CD4-positive, alpha-beta T cell treated with Interleukin-21 for 1 hour (primary cell): ENCODE measurements at regions not wholly inside any gene's neighbourhood (a gene's known extent, or its start where the extent isn't known, plus 50 kb on each side); places are given as distances from the start of the nearest gene placed in this dataset.
"Not testable (repeated sequence)": the region's sequence is repeated elsewhere in the genome, so short reads cannot be mapped to it uniquely, and the experiment has no call there.

Source experiments
- DNase-seq: peaks from one replicate; pipeline ENCODE4 v3.0.0-alpha.2; 2020

- DNase-seq, result no peak
Measured at GRCh38 chr4:59748433-59748832, 1451.7 kb upstream of the ADGRL3 start.

DNA sequence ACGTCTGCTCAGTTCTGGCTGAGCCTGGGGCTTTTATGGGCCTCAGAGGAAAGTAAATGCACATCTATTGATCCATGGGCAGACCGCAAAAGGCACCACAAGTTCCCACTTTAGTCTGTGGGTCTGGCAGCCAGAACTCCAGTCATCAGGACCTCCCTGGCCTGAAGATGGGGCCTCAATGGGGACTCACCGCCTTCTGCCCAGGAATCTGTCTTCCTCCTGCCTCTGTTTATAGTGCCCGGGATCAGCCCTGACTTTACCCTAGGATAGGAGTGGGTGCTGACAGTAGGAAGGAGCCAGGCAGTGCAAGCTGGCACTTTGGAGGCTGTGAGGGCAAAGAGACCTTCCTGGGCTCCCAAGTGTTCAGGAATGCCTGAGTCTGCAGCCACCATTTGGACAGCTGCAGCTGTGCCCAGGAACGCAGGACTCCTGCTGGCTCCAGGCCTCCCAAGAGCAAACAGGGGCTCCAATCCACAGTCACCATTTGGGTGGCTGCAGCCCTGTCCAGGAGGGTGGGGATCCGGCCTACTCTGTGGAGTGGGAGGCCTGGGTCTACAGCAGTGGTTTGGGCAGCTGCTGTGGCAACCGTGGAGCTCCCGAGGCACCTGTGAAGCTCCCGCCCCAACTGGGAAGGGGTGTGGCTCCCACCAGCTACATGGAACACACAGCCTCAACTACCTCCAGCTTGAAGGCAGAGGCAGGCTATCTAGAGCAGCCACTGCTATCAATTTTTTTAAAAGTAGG, 1440.9 kb upstream of the ADGRL3 start:
- no peak for DNase-seq

- no peak for DNase-seq
Measured at GRCh38 chr4:59762344-59762743, 1437.8 kb upstream of the ADGRL3 start.

DNA sequence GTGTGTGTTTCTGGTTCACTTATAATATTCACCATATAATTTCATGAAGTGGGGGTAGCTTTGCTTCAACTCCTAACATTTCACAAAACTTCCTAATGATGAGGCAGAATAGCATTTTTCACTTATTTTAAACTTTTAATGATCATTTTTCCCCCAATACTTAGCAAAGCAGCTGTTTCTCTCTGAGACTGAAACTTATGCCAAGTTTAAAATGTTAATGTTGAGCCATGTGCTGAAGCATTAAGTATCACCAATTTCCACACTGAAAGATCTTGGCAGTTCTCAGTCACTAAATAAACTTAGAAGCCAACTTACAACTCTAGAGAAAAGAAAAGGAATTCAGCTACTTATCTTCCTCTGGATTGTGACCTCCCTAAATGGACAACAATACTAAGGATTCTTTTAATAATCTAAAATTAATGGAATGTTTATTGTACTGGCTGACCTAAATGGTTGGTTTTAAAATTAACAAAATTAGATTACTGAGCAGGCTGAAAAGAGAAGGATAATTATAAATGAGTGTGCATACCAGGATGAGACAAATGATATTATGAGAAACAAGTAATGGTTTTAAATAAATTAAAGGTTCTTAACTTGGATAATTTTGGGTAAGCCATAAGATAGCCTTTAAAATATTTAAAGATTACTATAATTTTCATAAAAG, 1429.4 kb upstream of the ADGRL3 start:
- DNase-seq, result no peak

- DNase-seq, result no peak
Measured at GRCh38 chr4:59772641-59773139, 1427.4 kb upstream of the ADGRL3 start.

DNA sequence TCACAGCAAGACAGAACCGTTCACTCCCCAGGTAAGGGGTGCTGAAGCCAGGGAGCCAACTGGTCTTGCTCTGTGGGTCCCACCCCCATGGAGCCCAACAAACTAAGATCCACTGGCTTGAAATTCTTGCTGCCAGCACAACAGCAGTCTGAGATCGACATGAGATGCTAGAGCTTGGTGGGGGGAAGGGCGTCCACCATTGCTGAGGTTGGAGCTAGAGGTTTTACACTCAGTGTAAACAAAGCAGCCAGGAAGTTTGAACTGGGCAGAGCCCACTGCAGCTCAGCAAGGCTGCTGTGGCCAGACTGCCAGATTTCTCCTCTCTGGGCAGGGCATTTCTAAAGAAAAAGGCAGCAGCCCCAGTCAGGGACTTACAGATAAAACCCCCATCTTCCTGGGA, 1419.9 kb upstream of the ADGRL3 start:
- DNase-seq, result not testable (repeated sequence)

GRCh38 chr4:59805176-59805575, 1395.0 kb upstream of the ADGRL3 start:
- no peak for DNase-seq

DNA sequence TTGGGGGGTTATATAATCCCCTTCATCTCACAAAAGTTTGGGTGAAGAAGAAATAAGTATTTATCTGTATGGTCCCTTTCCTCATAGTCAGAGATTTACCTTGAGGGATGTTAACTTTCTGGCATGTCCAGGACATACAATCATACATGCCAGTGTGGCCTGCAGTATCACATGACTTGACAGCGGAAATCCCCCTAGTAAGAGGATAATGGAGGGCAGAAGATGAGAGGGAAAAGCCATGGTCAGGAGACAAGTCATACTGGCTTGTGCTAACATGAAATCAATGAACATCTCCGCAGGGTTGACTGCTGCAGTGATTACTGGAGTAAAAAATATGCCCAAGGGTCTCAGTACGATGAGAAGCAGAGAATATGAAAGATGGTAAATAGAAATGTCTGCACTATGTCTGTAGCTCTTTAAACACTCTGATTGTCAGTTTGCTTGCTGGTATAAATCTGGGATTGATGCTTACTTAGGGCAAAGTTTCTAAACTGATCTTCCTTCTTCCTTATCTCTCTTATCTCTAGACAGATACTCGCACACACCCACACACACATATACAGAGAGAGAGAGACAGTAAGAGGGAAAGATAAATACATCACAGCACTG, 1385.6 kb upstream of the ADGRL3 start:
- no peak for DNase-seq

- no peak for DNase-seq
Measured at GRCh38 chr4:59818656-59819055, 1381.5 kb upstream of the ADGRL3 start.

DNA sequence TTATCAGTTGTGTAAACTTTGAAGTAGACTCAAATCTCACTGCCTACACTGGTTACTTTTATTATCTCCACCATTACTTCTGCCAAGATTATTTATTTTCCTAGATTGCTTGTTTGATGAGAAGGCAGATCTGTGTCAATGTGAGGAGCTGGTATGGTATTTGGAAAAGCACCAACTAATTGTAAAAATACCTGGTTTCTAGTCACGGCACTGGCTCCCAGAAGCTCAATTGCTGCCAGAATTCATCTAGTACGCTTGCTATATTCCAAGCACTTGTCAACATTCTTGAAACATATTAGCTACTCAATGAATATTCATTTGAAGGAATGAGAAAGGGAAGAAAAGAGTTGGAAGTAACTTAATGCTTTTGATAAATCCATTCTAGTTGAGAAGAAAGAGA, 1376.8 kb upstream of the ADGRL3 start:
- no peak for DNase-seq

- no peak for DNase-seq
Measured at GRCh38 chr4:59825104-59825503, 1375.0 kb upstream of the ADGRL3 start.

DNA sequence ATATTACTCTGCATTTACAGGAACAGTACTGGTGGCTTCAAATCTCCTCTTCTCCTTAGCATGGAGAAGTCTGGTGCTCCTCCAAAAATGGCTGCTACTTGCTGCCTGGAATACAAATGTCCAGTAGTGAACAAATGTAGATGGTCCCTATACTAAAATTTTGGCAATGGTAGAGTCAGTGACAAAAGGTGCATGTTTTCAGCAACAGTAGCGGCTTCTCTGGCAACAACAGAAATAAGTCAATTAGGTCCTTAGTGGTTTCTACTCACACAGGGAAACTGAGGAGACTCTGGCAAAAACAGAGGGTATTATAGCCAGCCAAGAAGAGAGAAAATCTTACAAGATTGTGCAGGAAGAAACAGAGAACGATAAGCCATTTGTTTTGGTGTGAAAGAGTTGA, 1368.4 kb upstream of the ADGRL3 start:
- no peak for DNase-seq

DNA sequence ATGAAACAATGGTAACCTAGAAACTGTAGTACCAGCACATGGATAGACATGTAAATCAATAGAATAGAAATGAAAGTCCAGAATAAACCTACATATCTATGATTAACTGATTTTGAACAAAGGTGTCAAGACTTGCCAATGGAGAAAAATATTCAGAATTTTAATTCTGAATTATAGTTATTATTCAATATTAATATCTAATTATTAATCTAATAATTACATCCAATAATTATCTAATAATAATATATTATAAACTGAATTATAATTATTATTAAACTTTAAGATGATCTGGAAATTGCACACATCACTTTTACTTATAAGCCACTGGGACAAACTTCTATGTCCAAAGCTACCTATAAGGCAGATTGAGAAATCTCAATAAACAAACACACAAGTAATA, 1365.2 kb upstream of the ADGRL3 start:
- no peak for DNase-seq

GRCh38 chr4:59837751-59838150, 1362.4 kb upstream of the ADGRL3 start:
- DNase-seq, result no peak

DNA sequence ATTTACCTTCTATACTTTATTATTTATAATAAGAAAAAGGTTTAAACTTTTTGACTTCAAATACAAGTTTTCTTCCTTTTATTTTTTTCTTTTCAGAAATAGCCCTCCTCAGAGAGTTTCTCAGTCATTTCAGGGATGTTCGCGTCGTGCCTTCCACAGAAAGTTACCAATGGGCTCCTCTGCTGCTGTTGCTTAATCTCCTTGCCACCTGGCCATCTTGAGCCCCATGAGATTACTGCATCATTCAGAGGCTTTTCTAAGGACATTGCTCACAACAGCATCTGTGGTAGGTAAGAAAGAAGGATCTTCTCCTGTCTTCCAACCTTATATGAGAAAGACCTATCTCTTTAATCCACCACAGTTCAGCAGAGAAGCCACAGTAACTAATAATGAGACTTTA, 1361.9 kb upstream of the ADGRL3 start:
- no peak for DNase-seq

GRCh38 chr4:59841698-59842097, 1358.4 kb upstream of the ADGRL3 start:
- no peak for DNase-seq

DNA sequence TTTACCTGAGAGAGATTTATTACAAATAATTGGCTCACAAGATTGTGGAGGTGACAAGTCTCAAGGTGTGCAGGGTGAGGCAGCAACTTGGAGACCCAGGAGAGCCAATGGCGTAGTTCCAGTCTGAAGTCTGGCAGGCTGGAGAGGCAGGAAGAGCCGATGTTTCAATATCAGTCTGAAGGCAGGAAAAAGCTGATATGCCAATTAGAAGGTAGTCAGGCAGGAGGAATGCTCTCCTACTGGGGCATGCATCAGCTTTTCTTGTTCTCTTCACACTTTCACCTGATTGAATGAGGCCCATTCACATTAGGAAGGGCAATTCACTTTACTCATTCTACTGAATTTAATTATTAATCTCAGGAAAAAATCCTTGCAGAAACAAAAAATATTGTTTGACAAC, 1351.7 kb upstream of the ADGRL3 start:
- DNase-seq, result no peak

DNA sequence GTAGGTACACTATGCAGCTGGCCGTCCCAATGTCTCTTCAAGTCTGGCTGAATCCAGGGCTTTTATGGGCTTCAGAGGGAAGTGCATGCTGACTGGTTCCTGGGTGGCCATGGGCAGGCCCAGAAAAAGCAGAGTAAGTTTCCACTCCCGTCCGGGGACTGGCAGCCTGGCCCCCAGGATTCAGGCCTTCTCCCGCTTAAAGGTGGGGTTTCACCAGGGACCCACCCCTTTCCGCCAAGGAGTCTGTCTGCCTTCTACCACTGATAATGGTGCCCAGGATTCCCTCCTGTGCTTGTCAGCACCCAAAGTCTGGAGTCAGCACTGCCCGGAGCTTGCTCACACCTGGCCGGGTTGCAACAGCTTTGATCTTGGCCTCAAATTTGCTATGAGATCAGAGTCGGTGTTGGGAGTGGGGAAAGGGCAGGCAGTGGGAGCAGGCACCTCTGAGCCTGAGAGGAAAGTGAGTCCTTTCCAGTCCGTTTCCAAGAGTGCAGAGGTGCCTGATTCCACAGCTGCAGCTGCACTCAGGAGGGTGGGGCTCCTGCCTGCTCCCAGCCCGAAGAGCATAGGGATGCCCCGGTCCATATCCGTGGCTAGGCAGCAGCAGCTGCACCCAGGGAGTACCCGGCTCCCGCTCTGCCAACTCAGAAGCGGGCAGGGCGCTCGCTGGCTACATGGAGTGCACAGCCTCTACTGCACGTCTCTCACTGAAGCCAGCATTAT, 1344.3 kb upstream of the ADGRL3 start:
- DNase-seq, result no peak

- no peak for DNase-seq
Measured at GRCh38 chr4:59869056-59869455, 1331.1 kb upstream of the ADGRL3 start.

GRCh38 chr4:59869559-59869958, 1330.6 kb upstream of the ADGRL3 start:
- DNase-seq, result no peak

DNA sequence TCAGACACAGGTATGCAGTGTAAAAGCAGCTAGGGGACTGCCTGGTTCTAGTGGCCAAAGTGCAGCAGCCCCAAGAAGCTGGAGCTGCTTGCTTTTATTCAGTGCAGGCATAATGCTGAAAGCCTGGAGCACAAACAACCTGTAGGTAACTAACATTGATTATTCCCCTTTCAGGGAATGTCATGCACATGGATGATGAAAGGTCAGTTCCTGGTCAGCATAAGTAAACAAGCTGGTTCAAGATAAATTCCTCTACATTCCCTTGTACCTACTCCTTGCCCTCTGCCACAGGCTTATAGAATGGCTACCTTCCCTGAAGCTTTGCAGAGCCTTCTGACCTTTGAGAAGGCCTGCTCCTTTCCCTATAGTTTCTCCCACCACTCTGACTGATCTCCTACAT, 1318.5 kb upstream of the ADGRL3 start:
- DNase-seq, result no peak

DNA sequence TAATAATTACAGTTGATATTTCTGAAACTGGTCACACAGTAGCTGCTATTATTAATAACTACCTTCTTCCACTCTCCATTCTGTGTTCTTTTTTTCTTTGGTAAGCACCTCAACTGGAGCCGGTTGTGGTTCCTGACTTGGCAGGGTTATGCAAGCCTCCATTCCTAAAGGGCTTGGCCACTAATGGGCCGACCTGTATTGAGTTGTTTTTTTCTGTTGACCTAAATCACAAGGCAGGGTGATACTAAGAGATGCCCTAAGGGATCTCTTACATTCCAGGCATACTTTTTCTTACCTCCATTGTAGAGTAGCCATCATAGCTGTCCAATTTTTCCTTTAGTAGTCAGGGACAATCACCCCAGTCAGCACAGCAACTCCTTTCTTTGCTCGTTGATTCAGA, 1295.8 kb upstream of the ADGRL3 start:
- DNase-seq, result no peak

GRCh38 chr4:59920416-59920815, 1279.7 kb upstream of the ADGRL3 start:
- DNase-seq, result no peak

- DNase-seq, result no peak
Measured at GRCh38 chr4:59925290-59925689, 1274.8 kb upstream of the ADGRL3 start.
